ENCODE measurements at regions not wholly inside any gene's neighbourhood (a gene's known extent, or its start where the extent isn't known, plus 50 kb on each side); places are given as distances from the start of the nearest gene placed in this dataset.

DNA sequence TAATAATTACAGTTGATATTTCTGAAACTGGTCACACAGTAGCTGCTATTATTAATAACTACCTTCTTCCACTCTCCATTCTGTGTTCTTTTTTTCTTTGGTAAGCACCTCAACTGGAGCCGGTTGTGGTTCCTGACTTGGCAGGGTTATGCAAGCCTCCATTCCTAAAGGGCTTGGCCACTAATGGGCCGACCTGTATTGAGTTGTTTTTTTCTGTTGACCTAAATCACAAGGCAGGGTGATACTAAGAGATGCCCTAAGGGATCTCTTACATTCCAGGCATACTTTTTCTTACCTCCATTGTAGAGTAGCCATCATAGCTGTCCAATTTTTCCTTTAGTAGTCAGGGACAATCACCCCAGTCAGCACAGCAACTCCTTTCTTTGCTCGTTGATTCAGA is 1295.8 kb upstream of the ADGRL3 start:
- DNase-seq = no peak
- no peak overlapping the region for H3K27ac Mint-ChIP-seq (ENCODE audit: unreplicated experiment)
- TF ChIP-seq, protein P1, sequence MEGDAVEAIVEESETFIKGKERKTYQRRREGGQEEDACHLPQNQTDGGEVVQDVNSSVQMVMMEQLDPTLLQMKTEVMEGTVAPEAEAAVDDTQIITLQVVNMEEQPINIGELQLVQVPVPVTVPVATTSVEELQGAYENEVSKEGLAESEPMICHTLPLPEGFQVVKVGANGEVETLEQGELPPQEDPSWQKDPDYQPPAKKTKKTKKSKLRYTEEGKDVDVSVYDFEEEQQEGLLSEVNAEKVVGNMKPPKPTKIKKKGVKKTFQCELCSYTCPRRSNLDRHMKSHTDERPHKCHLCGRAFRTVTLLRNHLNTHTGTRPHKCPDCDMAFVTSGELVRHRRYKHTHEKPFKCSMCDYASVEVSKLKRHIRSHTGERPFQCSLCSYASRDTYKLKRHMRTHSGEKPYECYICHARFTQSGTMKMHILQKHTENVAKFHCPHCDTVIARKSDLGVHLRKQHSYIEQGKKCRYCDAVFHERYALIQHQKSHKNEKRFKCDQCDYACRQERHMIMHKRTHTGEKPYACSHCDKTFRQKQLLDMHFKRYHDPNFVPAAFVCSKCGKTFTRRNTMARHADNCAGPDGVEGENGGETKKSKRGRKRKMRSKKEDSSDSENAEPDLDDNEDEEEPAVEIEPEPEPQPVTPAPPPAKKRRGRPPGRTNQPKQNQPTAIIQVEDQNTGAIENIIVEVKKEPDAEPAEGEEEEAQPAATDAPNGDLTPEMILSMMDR (IDR thresholded peaks at IDR 0.05; ENCODE audit: partially characterized antibody, unreplicated experiment) = no peak
- H3K9me3 Mint-ChIP-seq (ENCODE audit: unreplicated experiment) = no peaks in the 10 kb centered on the region
- no peaks in the 10 kb centered on the region for H3K4me1 Mint-ChIP-seq (ENCODE audit: low read depth, unreplicated experiment)
- H3K27me3 Mint-ChIP-seq (ENCODE audit: unreplicated experiment) = no peaks in the 10 kb centered on the region
- H3K4me3 Mint-ChIP-seq (ENCODE audit: unreplicated experiment) = no peak overlapping the region
- no peaks in the 10 kb centered on the region for H3K36me3 Mint-ChIP-seq (ENCODE audit: unreplicated experiment)

DNA sequence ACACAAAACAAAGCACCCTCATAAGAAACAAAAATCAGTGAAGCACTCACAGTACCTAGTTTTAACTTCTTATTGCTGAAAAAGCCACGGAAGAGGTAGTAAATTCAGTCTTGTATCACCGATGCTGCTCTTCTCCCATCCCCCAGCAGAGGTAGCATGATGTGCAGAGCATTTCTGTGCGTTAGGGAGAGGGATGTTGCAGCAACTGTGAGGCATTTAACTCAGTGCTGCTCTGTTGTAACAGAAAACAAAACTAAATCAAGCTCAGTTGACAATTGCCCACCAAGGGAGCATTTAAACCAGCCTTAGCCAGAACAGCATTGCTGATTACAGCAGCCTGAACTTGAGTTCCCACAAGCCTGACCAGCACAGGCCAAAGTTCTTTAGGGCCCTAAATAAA is 1279.7 kb upstream of the ADGRL3 start:
- DNase-seq = no peak
- TF ChIP-seq, protein P1 (IDR thresholded peaks at IDR 0.05; ENCODE audit: partially characterized antibody, unreplicated experiment) = no peak
- Mint-ChIP-seq H3K36me3 (ENCODE audit: unreplicated experiment) (no peaks in the 10 kb centered on the region), H3K4me3 (ENCODE audit: unreplicated experiment) (no peak overlapping the region), H3K9me3 (ENCODE audit: unreplicated experiment) (no peaks in the 10 kb centered on the region), H3K27ac (ENCODE audit: unreplicated experiment) (no peak overlapping the region), H3K27me3 (ENCODE audit: unreplicated experiment) (peaks cover 2% of the 10 kb centered on the region), H3K4me1 (ENCODE audit: low read depth, unreplicated experiment) (no peaks in the 10 kb centered on the region)

DNA sequence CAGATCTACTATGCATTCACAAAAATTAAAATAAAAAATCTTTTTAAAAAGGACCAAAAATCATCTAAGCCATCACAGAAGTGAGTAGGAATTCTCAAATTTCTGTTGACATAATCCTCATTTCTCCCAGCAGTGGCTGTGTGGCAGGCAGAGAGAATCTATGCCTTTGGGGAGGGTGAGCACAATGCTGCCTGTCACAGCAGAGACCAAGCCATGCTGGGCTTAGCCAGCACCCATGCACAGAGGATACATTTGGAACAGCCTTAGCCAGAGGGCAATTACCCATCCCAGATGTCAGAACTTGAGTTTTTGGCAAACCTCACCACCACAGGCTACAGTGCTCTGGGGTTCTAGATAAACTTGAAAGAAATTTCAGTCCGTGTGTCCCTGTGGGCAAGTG is 1274.8 kb upstream of the ADGRL3 start:
- no peak overlapping the region for H3K27ac Mint-ChIP-seq (ENCODE audit: unreplicated experiment)
- H3K4me1 Mint-ChIP-seq (ENCODE audit: low read depth, unreplicated experiment) = no peaks in the 10 kb centered on the region
- no peak overlapping the region for H3K4me3 Mint-ChIP-seq (ENCODE audit: unreplicated experiment)
- H3K27me3 Mint-ChIP-seq (ENCODE audit: unreplicated experiment) = no peaks in the 10 kb centered on the region
- no peaks in the 10 kb centered on the region for H3K36me3 Mint-ChIP-seq (ENCODE audit: unreplicated experiment)
- no peak for DNase-seq
- no peaks in the 10 kb centered on the region for H3K9me3 Mint-ChIP-seq (ENCODE audit: unreplicated experiment)
- TF ChIP-seq, protein P1 (IDR thresholded peaks at IDR 0.05; ENCODE audit: partially characterized antibody, unreplicated experiment) = no peak

DNA sequence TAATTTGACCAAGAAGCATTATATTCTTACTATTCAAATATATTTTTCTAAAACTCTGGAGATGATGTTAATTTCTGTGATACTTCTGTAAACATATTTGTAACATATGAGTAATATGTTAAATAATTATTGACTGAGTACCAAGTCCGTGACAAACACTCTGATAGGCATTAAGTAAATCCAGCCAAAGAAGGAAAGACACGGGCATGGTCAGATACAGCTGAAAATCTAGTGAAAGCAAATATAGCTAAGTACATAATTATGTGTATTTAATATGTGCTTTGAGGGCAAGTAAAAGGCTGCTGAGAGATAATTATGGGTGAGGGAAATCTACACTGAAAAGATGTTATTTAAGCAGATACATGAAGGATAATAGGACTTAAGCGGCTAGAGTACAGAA is 1263.6 kb upstream of the ADGRL3 start:
- H3K4me3 Mint-ChIP-seq (ENCODE audit: unreplicated experiment) = no peak overlapping the region
- H3K27ac Mint-ChIP-seq (ENCODE audit: unreplicated experiment) = no peak overlapping the region
- no peak for DNase-seq
- no peaks in the 10 kb centered on the region for H3K27me3 Mint-ChIP-seq (ENCODE audit: unreplicated experiment)
- H3K9me3 Mint-ChIP-seq (ENCODE audit: unreplicated experiment) = no peaks in the 10 kb centered on the region
- H3K4me1 Mint-ChIP-seq (ENCODE audit: low read depth, unreplicated experiment) = no peaks in the 10 kb centered on the region
- no peaks in the 10 kb centered on the region for H3K36me3 Mint-ChIP-seq (ENCODE audit: unreplicated experiment)
- TF ChIP-seq, protein P1 (IDR thresholded peaks at IDR 0.05; ENCODE audit: partially characterized antibody, unreplicated experiment) = no peak

DNA sequence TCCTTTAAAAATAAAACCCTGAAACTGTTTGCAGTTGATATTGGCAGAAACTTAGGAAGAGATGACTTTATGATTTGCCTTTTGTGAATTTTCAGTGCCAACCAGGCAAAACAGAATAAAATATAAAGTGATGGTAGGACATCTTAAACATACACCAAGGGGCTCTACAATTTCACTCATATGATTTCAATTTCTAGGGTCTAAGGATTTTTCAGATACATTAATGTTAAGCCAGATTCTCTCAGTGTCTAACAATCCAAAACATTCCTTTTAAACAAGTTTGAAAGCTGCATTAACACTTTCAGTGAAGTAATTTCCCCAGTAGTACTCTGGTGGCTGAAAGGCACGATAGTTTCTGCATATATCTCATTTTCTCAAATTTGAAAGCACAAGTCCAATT is 1262.0 kb upstream of the ADGRL3 start:
- TF ChIP-seq, protein P1 (IDR thresholded peaks at IDR 0.05; ENCODE audit: partially characterized antibody, unreplicated experiment) = no peak
- Mint-ChIP-seq H3K4me3 (ENCODE audit: unreplicated experiment) (no peak overlapping the region), H3K4me1 (ENCODE audit: low read depth, unreplicated experiment) (no peaks in the 10 kb centered on the region), H3K9me3 (ENCODE audit: unreplicated experiment) (no peaks in the 10 kb centered on the region), H3K36me3 (ENCODE audit: unreplicated experiment) (no peaks in the 10 kb centered on the region), H3K27me3 (ENCODE audit: unreplicated experiment) (no peaks in the 10 kb centered on the region), H3K27ac (ENCODE audit: unreplicated experiment) (no peak overlapping the region)
- no peak for DNase-seq
